Fibroblast of the aortic adventitia (primary cell): ENCODE measurements at regions not wholly inside any gene's neighbourhood (a gene's known extent, or its start where the extent isn't known, plus 50 kb on each side); places are given as distances from the start of the nearest gene placed in this dataset.

Experiments
- DNase-seq: peaks from one replicate; pipeline ENCODE4 v3.0.0-alpha.2; 2010; ENCODE audit warnings: low read depth
- H3K4me3 ChIP-seq: 2 replicates; pipeline ENCODE4 v1.5.1; 2011; ENCODE audit warnings: low read depth, mild to moderate bottlenecking, control low read depth, low read length, moderate library complexity
- TF ChIP-seq, protein P1 (sequence below): IDR thresholded peaks from 2 replicates; pipeline ENCODE4 v1.5.1; 2011; ENCODE audit warnings: mild to moderate bottlenecking, low read length, control low read depth, inconsistent platforms; ENCODE audit not compliant: insufficient read depth

DNA sequence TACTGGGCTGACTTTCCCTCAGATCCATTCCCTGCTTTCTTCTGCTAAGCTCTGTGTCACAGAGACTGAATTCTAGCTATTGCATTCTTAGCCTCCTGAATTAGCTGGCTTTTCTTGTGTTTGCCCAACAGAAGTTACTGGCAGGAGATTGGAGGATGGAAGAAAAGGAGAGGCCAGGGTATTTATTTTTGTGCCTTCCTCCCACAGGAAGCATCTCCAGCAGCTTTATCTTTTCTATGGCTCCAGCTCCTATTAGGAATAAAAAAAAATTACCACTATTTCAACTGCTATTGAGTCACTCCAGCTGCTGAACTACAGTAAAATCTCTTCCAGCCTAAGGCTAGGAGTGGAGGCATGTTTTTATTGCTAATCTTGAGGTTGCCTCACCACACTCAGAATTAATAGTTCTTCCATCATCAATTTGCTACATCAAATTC is 492.4 kb downstream of the RFPL4B start:
- H3K4me3 ChIP-seq = no peak overlapping the region
- peak; percentile 94 for DNase-seq
- TF ChIP-seq, protein P1, sequence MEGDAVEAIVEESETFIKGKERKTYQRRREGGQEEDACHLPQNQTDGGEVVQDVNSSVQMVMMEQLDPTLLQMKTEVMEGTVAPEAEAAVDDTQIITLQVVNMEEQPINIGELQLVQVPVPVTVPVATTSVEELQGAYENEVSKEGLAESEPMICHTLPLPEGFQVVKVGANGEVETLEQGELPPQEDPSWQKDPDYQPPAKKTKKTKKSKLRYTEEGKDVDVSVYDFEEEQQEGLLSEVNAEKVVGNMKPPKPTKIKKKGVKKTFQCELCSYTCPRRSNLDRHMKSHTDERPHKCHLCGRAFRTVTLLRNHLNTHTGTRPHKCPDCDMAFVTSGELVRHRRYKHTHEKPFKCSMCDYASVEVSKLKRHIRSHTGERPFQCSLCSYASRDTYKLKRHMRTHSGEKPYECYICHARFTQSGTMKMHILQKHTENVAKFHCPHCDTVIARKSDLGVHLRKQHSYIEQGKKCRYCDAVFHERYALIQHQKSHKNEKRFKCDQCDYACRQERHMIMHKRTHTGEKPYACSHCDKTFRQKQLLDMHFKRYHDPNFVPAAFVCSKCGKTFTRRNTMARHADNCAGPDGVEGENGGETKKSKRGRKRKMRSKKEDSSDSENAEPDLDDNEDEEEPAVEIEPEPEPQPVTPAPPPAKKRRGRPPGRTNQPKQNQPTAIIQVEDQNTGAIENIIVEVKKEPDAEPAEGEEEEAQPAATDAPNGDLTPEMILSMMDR = no peak

GRCh38 chr6:112841553-112842329 is 494.6 kb downstream of the RFPL4B start:
- no peak for DNase-seq
- H3K4me3 ChIP-seq = no peak overlapping the region
- TF ChIP-seq, protein P1 = no peak

GRCh38 chr6:112842330-112842685 is 495.2 kb downstream of the RFPL4B start:
- no peak for DNase-seq
- H3K4me3 ChIP-seq = no peak overlapping the region
- TF ChIP-seq, protein P1 = no peak

GRCh38 chr6:112846681-112847080 is 499.6 kb downstream of the RFPL4B start:
- peak; percentile 27 for DNase-seq
- TF ChIP-seq, protein P1 = no peak
- no peak overlapping the region for H3K4me3 ChIP-seq

- no peak for DNase-seq
- H3K4me3 ChIP-seq = no peak overlapping the region
- TF ChIP-seq, protein P1 = no peak
Observed at GRCh38 chr6:112851146-112851545, 504.0 kb downstream of the RFPL4B start.

GRCh38 chr6:112853162-112853561 is 506.0 kb downstream of the RFPL4B start:
- H3K4me3 ChIP-seq = no peak overlapping the region
- TF ChIP-seq, protein P1 = no peak
- no peak for DNase-seq

- H3K4me3 ChIP-seq = no peak overlapping the region
- DNase-seq = no peak
- TF ChIP-seq, protein P1 = no peak
Observed at GRCh38 chr6:112863753-112864152, 516.6 kb downstream of the RFPL4B start.
